KG1 (cell line): ENCODE measurements at regions not wholly inside any gene's neighbourhood (a gene's known extent, or its start where the extent isn't known, plus 50 kb on each side); places are given as distances from the start of the nearest gene placed in this dataset.

ENCODE experiments used
- DNase-seq: peaks from one replicate; lab custom pipeline; 2025; lab: John Stamatoyannopoulos, UW

DNA sequence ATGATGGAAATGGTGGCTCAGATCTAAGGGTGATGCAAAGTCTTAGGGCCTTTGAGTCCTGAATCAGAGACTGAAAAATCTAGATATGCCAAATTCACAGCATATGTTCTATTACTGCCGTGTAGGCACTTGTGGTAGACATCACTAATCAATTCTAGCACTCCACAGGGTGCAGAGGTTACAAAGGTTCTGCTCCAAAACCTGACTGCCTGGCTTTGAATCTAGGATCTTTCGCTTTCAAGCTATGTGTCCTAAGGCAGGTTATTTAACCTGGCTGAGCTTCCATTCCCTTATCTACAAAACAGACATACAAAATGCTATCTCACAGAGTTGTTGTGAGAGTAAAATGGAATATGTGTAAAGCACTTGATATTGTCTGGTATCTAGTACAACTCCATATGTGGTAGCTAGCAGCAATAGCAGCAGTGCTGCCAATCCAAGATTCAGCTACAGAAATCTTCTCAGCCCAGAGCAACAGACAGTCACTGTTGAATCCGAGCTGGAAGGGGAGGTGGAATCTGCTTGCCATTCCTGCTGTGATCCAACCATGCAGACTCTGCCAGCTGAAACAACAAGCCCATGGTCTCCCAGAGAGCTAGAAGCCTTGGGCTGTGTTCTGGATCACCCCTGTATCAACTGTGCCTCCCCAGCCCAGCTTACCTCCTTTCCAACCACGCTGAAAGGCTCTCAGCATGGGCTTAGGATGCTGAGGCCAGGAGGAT lies 206.9 kb downstream of the TFAP2C start:
- no peak for DNase-seq

DNA sequence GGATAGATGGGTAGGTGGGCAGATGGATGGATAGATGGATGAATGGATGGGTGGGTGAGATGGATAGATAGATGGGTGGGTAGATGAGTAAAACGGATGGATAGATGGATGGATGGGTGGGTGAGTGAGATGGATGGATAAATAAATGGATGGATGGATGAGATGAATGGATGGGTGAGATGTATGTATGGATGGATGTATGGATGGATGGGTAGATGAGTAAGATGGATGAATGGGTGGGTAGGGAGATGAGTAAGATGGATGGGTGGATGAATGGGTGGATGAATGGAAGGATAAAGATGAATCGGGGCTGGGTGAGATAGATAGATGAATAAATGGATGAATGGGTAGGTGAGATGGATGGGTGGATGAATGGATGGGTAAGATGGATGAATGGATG lies 210.1 kb downstream of the TFAP2C start:
- DNase-seq, result no peak

DNA sequence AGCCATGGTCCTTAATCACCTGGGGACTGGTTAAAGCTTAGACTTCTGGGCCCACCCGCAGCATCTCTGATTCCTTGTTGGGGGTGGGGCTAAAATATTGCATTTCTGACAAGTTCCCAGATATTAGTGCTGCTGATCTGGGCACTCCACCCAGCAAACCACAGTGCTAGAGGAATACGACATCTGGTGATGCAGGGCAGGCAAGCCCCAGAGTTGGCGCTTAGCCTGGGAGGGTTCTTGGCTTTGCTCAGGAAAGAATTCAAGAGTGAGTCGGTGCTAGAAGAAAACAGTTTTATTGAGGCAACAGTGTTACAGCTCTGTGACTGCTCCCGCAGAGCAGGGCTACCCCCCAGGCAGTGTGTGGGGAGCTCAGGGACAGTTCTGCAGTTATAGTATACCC lies 210.7 kb downstream of the TFAP2C start:
- no peak for DNase-seq

DNA sequence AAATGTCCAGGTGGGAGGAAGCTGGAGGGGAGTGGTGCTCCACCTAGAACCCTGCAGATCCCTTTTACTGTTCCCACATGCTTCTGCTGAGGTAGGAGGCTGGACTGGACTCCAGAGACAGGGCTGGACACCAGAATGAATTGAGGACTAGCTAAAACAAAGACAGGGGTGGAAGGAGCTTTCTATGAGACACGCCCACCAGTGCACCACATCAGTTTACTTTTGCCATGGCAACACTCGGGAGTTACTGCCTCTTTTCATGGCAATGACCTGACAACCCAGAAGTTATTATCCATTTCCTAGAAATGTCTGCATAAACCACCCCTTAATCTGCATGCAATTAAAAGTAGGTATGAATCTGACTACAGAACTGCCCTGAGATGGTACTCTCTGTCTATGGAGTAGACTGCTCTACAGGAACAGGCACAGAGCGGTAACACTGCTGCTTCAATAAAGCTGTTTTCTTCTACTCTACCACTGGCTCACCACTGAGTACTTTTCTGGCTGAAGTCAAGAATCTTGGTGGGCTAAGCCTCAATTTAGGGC lies 211.7 kb downstream of the TFAP2C start:
- no peak for DNase-seq

DNA sequence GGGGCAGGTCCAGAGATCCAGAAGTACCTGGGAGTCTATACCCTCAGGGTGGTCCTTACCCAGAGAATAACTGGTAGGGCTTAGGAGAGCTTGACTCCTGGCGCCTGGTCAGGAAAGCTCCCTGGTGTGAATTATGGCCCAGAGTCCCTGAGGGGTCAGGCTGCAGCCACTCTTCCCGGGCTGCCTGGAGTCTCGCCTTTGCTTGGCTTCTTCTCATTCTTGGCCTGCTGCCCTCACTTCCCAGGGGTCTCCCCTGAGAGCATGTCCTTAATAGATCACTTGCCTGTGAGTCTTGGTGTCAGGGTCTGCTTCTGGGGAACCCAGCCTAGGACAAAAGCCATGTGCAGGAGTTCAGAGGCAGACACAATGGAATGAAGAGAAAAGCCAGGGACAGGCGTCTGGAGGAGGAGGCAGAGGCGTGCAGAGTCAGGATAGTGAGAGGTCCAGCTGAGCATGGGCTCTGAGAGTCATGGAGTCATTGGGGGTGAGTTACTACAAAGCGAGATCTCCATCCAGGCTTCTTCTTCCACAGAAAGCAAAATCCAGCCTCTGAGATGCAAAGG lies 212.3 kb downstream of the TFAP2C start:
- no peak for DNase-seq

DNA sequence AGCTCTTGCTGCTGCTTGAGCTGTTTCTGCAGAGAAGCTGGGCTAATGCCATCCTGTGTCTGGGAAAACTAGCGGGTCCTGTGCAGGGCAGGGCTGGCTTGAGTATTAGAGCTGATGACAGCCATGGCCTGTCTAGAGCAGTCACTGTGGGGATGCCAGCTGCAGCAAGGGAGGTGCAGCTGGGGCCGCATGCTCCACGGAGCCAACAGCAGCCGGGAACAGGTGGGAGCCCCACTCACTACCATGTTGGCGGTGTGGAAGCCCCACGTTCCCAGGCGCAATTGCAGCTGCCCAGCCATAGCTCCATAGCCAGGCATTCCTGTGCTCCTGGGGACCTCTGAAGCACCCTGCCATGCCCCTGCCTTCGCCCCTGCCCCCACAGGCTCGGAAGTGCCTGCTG lies 212.9 kb downstream of the TFAP2C start:
- DNase-seq, result no peak

DNA sequence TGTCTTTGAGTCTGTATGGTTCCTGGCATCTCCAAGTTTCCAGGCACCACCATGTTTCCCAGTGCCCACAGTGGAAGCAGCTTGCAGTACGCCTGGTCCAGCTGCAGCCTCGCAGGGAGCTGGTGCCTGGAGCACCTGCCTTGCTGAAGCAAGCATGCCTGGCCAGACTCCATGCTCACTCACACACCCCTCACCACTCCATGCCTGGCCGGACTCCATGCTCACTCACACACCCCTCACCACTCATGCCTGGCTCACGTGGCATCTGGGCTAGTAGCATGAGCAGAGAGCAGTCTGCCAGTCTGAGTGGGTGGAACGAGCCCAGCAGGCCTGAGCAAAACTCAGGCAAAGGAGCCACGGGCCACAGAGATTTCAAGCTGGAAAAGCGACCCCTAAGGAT lies 214.3 kb downstream of the TFAP2C start:
- no peak for DNase-seq

DNA sequence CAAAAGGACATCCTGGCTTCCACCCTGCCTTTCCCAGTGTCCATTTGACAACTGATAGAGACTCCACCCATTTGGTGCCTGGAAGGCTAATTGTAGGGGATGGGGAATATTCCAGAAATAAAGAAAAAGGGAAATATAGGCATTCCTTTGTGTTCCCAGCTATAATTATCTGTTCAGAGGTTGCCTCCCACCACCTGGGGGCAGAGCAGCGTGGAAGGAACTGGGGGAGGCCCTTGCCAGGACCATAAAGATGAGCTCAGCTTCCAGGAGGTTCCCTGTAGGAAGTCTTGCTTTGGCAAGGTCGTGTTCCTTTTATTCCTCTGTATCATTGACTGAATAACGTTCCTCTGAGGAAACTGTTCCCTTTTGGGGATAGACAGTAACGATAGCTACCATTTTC lies 214.7 kb downstream of the TFAP2C start:
- DNase-seq, result no peak

DNA sequence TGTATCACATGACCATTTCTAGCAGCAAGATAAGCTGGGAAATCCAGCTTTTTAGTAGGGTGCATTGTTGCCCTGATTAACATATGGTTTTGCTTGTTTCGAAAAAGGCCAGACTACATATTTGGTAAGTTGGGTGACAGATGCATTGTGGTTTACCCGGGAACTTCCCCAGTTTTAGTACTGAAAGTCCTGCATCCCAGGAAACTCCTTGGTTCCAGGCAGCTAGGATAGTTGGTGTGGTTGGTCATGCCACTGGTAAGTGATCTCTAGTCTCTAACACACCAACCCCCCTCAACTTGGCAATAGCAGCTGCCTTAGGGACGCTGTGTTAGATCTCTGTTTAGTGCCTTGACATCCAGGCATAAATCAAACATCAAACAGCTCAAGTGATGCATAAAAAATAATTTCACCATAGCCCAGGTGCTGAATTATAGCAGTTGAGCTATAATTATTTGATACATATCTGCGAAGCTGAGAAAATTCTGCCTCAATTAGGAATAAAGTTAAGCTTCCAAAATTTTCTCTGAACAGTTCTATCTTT lies 216.5 kb downstream of the TFAP2C start:
- DNase-seq, result no peak

DNA sequence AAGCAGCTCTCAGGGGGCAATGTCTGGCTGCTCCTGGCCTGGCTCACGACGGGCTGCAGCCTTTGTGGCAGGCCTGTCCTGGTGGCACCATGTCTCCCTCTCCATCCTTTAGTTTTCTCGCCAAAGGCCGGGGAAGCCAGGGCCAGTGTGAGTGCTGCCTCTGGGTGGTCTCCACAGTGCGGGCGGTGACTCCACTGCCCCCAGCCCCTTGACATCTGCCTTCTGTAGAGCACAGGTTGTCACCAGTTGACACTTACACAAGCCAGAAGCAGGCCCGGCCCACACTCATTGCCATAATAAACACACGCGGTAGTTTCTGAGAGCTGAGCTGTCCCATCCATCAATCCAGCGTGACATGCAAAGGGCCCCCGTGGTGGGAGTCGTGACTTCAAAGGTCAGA lies 219.5 kb downstream of the TFAP2C start:
- no peak for DNase-seq

DNA sequence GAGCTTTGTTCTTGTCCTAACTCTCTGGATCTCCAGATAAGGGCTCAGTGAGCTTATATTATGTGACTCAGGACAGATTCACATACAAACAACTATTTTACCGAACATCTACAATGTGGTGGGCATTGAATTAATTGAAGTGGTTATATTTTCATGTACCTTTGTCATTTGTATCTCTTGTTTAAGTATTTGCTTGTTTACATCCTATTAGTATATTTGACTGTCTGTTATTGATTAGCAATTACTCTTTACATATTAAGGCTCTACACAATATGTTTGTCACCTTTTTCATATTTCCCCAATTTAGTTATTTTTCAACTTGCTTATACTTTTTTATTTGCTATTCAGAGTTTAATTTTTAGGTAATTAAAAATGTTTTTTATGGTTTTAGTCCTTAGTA lies 222.4 kb downstream of the TFAP2C start:
- no peak for DNase-seq

DNA sequence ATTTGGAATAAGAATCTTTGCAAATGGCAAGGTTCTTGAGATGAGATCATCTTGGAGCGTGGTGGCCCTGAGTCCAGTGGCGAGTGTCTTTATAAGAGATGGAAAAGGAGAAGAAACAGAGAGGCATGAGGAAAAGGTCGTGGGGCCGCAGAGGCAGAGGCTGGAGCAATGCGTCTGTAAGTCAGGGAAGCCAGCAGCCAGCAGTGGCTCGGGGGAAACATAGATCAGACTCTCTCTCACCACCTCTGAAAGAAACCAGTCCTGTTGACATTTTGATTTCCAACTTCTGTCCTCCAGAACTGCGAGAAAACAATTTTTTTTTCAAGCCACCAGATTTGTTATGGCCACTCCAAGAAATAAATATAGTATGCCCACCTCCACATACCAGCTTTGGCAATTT lies 226.6 kb downstream of the TFAP2C start:
- no peak for DNase-seq

DNA sequence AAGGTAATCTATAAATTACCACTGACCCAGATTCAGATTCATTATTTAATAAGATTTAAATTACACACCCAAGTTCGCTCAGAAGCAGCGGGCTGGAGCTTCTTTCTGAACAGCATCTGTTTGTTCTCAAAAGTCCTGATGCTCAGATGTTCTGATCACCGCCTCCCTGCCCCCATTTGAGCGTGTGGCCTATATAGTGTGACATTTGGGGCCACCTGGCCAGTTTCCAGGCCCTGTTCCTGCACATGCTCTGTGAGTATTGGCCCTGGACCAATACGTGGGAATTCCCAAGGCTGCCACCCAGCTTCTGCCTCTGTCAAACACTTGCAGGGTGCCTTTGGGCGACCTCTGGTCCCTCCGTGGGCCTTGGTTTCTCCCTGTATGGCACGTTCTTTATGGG lies 228.8 kb downstream of the TFAP2C start:
- no peak for DNase-seq

DNA sequence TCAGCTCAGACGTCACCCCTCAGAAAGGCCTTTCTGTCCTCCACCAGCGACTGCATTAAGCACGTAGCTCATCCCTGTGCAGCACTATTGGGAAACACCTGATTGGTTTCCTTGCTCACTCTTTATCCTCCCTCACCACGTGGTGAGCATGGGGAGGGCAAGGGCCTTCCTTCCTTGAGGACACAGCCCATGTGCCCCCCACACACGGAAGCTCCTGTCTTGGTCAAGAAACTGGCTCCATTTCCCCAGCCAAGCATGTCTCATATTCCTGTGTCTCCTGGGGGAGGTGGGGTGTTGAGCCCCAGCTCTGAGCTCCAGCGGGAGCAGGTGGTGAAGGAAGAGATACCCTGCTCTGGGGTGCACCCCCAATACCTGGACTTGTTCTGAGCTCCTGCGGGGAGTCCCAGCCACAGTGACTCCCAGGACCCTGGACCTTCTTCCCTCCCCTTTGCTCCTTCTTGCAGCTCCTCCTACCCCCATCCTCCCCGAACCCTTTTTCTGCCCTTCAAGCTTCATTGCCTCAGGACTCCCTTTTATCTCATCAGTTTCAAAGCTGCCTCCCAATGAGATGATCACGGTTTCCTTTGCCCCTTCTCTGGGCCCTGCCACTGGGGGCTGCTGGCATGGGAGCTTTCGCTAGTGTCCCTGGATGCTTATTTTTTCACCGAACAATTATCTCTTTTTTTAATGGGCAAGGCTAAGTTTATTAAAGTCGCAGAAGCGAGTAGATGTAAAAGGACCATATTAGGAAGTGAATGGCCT lies 230.1 kb downstream of the TFAP2C start:
- no peak for DNase-seq

DNA sequence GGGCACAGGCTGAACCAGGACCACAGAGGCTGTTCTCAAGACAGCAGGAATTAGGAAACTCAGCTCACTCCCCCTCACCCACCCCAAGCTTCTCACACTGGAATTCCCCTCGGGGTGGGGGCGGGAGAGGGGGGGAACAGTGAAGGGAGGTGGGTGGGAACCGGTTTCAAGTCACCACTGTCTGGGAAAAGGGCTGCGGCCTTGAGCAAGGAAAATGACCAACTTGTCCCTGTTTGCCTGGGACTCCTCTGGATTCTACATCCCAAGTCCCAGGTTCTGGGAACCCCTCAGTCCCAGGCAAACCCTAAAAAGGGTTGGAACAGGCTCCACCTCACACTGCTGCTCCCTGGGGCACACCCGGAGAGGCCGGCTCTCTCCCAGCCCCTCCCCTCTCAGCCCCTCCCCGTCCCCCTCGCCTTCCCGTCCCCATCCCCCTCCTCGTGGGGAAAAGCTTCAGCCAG lies 230.7 kb downstream of the TFAP2C start:
- no peak for DNase-seq

DNA sequence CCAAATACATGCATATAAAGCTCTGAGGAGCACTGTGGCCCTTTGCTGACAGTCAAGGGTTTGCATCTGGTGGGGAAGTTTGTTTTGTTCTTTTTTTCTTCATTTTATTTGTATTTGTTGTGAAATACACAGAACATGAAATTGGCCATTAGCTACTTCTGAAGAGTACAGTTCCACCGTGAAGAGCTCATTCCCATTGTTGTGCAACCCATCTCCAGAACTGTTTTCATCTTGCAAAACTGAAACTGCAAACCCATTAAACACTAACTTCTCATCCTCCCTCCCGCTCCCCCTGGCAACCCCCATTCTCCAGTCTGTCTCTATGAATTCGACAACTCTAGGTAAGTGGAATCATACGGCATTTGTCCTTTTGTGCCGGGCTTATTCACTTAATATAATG lies 231.3 kb downstream of the TFAP2C start:
- DNase-seq, result no peak

DNA sequence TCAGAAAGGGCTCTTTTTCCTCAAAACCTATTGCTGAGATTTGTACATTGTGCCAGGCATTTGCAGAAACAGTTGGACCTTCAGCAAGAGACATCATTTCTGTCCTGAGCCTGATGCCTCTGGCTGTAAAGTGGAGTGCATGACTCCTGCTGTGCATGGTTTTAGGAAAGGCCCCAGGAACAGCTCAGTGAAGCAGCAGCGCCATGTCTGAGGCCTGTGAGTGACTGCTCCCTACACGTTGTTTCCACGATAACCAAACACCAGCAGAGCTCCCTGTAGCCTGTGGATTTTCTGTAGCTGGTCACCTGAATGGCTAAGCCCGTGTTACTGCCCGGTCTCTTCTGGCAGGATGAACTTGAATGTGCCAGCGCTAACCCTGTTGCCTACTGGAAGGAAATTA lies 232.5 kb downstream of the TFAP2C start:
- DNase-seq, result no peak

DNA sequence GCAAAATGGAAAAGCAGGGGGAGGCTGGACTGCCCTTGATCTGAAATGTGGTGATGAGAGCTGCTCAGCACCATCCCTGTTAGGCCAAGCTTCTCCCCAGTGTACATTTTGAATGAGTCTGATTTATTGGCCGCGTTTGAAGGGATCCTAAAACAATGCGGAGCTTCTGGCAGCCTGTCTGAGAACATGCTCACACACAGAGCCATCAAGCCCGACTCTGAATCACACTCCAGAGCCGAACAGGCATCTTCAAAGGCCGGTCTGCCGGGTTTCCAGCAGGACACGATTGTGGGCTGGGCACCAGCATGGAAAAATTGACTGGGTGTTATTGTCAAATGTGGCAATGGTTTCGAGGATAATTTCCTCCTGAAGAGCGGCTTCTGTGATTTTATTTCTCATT lies 235.9 kb downstream of the TFAP2C start:
- DNase-seq, result no peak

DNA sequence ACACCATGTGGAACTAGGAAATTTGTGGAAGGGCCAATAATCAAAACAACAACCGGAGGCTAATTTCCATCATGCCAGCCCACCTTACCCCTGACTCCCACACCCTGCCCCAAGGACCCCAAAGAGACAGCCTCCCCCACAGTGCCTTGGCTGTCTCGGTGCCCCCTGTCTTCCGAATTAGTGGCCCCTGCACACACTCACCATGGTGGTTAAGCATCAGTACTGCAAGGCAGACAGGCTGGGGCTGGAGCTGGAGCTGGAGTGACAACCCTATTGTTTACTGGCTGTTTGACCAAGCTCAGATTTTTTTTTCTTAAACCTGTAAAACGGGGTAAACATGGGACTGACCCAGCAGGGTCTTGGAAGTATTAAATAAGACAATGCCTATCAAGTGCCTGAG lies 238.0 kb downstream of the TFAP2C start:
- no peak for DNase-seq

DNA sequence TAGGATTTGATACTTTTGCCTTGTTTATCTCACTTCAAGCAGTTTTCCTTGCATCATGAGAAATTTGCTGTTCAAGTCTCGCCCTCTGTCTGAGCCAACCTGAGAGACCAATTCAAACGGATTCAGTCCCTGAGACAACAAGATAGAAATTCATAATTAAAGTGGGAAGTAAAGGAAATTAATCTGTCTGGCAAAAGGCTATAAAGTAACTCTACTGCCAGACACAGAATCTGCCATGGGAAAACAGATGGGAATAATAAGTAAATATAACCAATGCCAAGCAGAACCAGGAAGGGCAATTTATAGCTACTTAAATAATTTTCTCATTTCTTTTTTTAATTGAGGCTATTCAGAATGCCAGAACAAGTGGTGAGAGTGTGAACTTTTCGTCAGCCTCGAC lies 239.6 kb downstream of the TFAP2C start:
- no peak for DNase-seq

DNA sequence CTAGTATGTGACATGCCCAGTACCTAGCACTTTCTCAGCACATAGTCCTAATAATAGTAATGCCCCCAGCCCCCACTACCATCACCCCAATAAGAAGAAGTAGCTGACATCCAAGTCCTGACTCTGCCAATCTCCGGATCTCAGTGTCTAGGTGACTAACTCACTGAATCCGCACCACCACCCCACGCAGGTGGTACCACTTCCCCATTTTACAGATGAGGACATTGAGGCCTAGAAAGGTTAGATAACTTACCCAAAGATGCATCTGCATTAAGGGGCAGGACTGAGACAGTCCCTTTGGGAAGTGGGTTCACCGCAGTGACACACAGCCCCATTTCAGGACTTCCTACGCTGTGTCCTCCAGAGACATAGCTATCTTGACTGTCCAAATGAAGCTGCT lies 241.2 kb downstream of the TFAP2C start:
- no peak for DNase-seq

DNA sequence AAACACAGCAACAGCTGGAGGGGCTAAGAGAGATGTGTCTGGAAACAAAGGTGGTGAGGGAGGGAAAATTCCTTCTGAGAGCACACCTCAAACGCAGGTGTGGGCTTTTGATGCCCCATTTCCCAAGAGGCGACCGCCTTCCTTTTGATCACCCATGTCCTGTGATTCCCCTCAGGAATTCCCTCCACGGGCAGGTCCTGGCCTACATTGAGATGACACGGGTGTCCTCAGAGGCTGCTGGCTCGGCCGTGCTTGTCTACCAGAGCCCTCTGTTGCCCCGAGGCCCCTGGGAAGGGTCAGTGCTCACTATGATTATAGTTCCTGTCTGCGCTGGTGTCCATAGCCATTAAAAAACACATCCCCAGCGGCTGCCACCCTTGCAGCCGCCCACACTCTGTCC lies 242.6 kb downstream of the TFAP2C start:
- DNase-seq, result no peak
